H1 (cell line): ENCODE measurements at regions not wholly inside any gene's neighbourhood (a gene's known extent, or its start where the extent isn't known, plus 50 kb on each side); places are given as distances from the start of the nearest gene placed in this dataset.

Experiments
- CTCF ChIA-PET: fragments of 300-600 bp; sonication (Branson Sonifier 250); formaldehyde crosslinking; loops from one replicate; lab custom pipeline; 2021; ENCODE audit not compliant: partially characterized antibody; lab: Charles Lee
- POLR2A ChIA-PET: fragments of 300-600 bp; sonication (Branson Sonifier 250); formaldehyde crosslinking; loops from one replicate; lab custom pipeline; 2021; ENCODE audit warnings: inconsistent platforms; ENCODE audit not compliant: partially characterized antibody; lab: Charles Lee
- DNase-seq, 2 experiments: peaks; one replicate each; pipeline versions ENCODE4 v3.0.0 to v3.0.0-alpha.2; 2010 to 2022; ENCODE audit warnings: low spot score in 2 of 2, low read depth in 1 of 2, mixed read lengths in 1 of 2
- FAIRE-seq: peaks from 2 replicates; lab custom pipeline; 2011; peaks lifted over from hg19 to GRCh38; lab: Jason Lieb, UNC
- H2AFZ ChIP-seq: 2 replicates; pipeline ENCODE4 v1.8.1; 2012; ENCODE audit warnings: low read length, inconsistent platforms
- H2AK5ac ChIP-seq: 2 replicates; pipeline ENCODE4 v1.6.1; 2013; ENCODE audit warnings: low read depth, low read length
- H2BK120ac ChIP-seq: replicated peaks from 2 replicates; pipeline ENCODE3; 2013; ENCODE audit warnings: low read depth, low read length, inconsistent platforms
- H2BK12ac ChIP-seq: 2 replicates; pipeline ENCODE4 v1.6.1; 2013; ENCODE audit warnings: low read depth, low read length
- H2BK15ac ChIP-seq: 2 replicates; pipeline ENCODE4 v1.6.1; 2013; ENCODE audit warnings: low read length
- H2BK20ac ChIP-seq: 2 replicates; pipeline ENCODE4 v1.6.1; 2013; ENCODE audit warnings: low read length
- H2BK5ac ChIP-seq: 2 replicates; pipeline ENCODE4 v1.6.1; 2013; ENCODE audit warnings: low read depth, low read length
- H3K14ac ChIP-seq: 2 replicates; pipeline ENCODE4 v1.6.1; 2013; ENCODE audit warnings: inconsistent platforms; ENCODE audit not compliant: insufficient read length
- H3K18ac ChIP-seq: 2 replicates; pipeline ENCODE4 v1.6.1; 2013; ENCODE audit warnings: low read length; ENCODE audit errors: extremely low read depth
- H3K23ac ChIP-seq: 2 replicates; pipeline ENCODE4 v1.6.1; 2013; ENCODE audit warnings: inconsistent platforms; ENCODE audit not compliant: insufficient read length
- H3K23me2 ChIP-seq: 2 replicates; pipeline ENCODE4 v1.6.1; 2013; ENCODE audit warnings: low read depth, low read length
- H3K27ac ChIP-seq: 2 replicates; pipeline ENCODE4 v1.6.1; 2011; ENCODE audit warnings: low read depth, low read length, inconsistent platforms
- H3K27me3 ChIP-seq, 4 experiments: replicated peaks in 1 of 4; 1 replicate in 1 of 4; 2 replicates in 3 of 4; pipeline versions ENCODE4 v1.6.1 to v1.8.1; 2011 to 2013; ENCODE audit warnings: low read length in 3 of 4, mild to moderate bottlenecking in 3 of 4, inconsistent platforms in 2 of 4, mixed read lengths in 2 of 4, moderate library complexity in 1 of 4; ENCODE audit not compliant: control insufficient read depth in 3 of 4, insufficient read depth in 3 of 4; ENCODE audit errors: extremely low read depth in 1 of 4
- H3K36me3 ChIP-seq, 4 experiments: 2 replicates each; pipeline versions ENCODE4 v1.6.1 to v1.8.1; 2011 to 2013; ENCODE audit warnings: mild to moderate bottlenecking in 4 of 4, low read length in 3 of 4, moderate library complexity in 2 of 4, control low read depth in 1 of 4, inconsistent platforms in 1 of 4; ENCODE audit not compliant: insufficient read depth in 4 of 4, control insufficient read depth in 2 of 4
- H3K4ac ChIP-seq: replicated peaks from 2 replicates; pipeline ENCODE3; 2013; ENCODE audit warnings: low read length, low read depth, mixed read lengths, inconsistent platforms; ENCODE audit not compliant: insufficient read length
- H3K4me1 ChIP-seq, 4 experiments: replicated peaks in 1 of 4; 1 replicate in 1 of 4; 2 replicates in 3 of 4; pipeline versions ENCODE4 v1.6.1 to v1.8.1; 2011 to 2013; ENCODE audit warnings: low read length in 3 of 4, inconsistent platforms in 2 of 4, mixed read lengths in 1 of 4; ENCODE audit not compliant: insufficient read depth in 4 of 4, control insufficient read depth in 3 of 4
- H3K4me2 ChIP-seq, 2 experiments: 2 replicates each; pipeline versions ENCODE4 v1.6.1 to v1.8.1; 2011 to 2013; ENCODE audit warnings: low read depth in 2 of 2, low read length in 2 of 2, control low read depth in 1 of 2, inconsistent platforms in 1 of 2, mild to moderate bottlenecking in 1 of 2; ENCODE audit not compliant: insufficient read depth in 1 of 2
- H3K4me3 ChIP-seq, 4 experiments: fragments of 200-600, 300-600 bp in 1 of 4; sonication (generic), shearing (Covaris generic), sonication (Bioruptor Twin) in 1 of 4; 2 replicates each; pipeline versions ENCODE4 v1.5.1 to v1.8.1; 2011 to 2016; ENCODE audit warnings: low read length in 4 of 4, low read depth in 3 of 4, control low read depth in 2 of 4, inconsistent platforms in 2 of 4, mild to moderate bottlenecking in 2 of 4, mixed read lengths in 1 of 4, moderate library complexity in 1 of 4; ENCODE audit not compliant: insufficient read depth in 2 of 4; ENCODE audit errors: extremely low read depth in 1 of 4
- H3K56ac ChIP-seq: replicated peaks from 2 replicates; pipeline ENCODE3; 2013; ENCODE audit warnings: low read depth, mild to moderate bottlenecking, mixed read lengths, low read length, inconsistent platforms; ENCODE audit not compliant: insufficient read length
- H3K79me1 ChIP-seq: 2 replicates; pipeline ENCODE4 v1.6.1; 2013; ENCODE audit warnings: low read depth, low read length, control low read depth
- H3K79me2 ChIP-seq, 2 experiments: 2 replicates each; pipeline versions ENCODE4 v1.6.1 to v1.8.1; 2012 to 2013; ENCODE audit warnings: low read length in 2 of 2, mild to moderate bottlenecking in 2 of 2, inconsistent platforms in 1 of 2; ENCODE audit not compliant: insufficient read depth in 2 of 2, control insufficient read depth in 1 of 2
- H3K9ac ChIP-seq, 4 experiments: replicated peaks in 1 of 4; 1 replicate in 1 of 4; 2 replicates in 3 of 4; pipeline versions ENCODE4 v1.6.1 to v1.8.1; 2011 to 2013; ENCODE audit warnings: low read depth in 3 of 4, low read length in 3 of 4, control low read depth in 2 of 4, mild to moderate bottlenecking in 2 of 4, moderate library complexity in 2 of 4, inconsistent platforms in 1 of 4; ENCODE audit errors: extremely low read depth in 1 of 4
- H3K9me3 ChIP-seq, 2 experiments: 2 replicates each; pipeline versions ENCODE4 v1.6.1 to v1.8.1; 2012 to 2013; ENCODE audit warnings: mild to moderate bottlenecking in 2 of 2, moderate library complexity in 2 of 2, control low read depth in 1 of 2, inconsistent platforms in 1 of 2, low read depth in 1 of 2, low read length in 1 of 2, mixed read lengths in 1 of 2; ENCODE audit not compliant: insufficient read depth in 2 of 2
- H4K20me1 ChIP-seq, 2 experiments: replicated peaks in 1 of 2; 2 replicates each; pipeline versions ENCODE3 to v1.8.1; 2011 to 2013; ENCODE audit warnings: inconsistent platforms in 2 of 2, low read length in 2 of 2, mild to moderate bottlenecking in 1 of 2; ENCODE audit not compliant: insufficient read depth in 2 of 2, control insufficient read depth in 1 of 2
- H4K5ac ChIP-seq: 2 replicates; pipeline ENCODE4 v1.6.1; 2013; ENCODE audit warnings: low read length, low read depth, mixed read lengths, inconsistent platforms; ENCODE audit not compliant: insufficient read length
- H4K8ac ChIP-seq: 2 replicates; pipeline ENCODE4 v1.8.0; 2013; ENCODE audit warnings: mild to moderate bottlenecking, moderate library complexity, low read length, inconsistent platforms; ENCODE audit not compliant: insufficient read depth; ENCODE audit errors: extremely low read depth
- H4K91ac ChIP-seq: replicated peaks from 2 replicates; pipeline ENCODE3; 2013; ENCODE audit warnings: low read length, mixed read lengths, inconsistent platforms; ENCODE audit not compliant: insufficient read length
- BCL11A ChIP-seq, 2 experiments: IDR thresholded peaks; one replicate each; pipeline ENCODE4 v1.6.1; 2011; ENCODE audit warnings: low read depth in 2 of 2, low read length in 2 of 2, mild to moderate bottlenecking in 2 of 2
- CEBPB ChIP-seq: IDR thresholded peaks from 2 replicates; pipeline ENCODE4 v1.6.1; 2012; ENCODE audit warnings: low read depth, low read length
- CREB1 ChIP-seq: IDR thresholded peaks from 2 replicates; pipeline ENCODE4 v1.6.1; 2012; ENCODE audit warnings: inconsistent platforms
- EGR1 ChIP-seq: IDR thresholded peaks from 2 replicates; pipeline ENCODE4 v1.6.1; 2011; ENCODE audit warnings: low read depth, low read length, borderline replicate concordance
- FOSL1 ChIP-seq: IDR thresholded peaks from 2 replicates; pipeline ENCODE4 v1.6.1; 2011; ENCODE audit warnings: mild to moderate bottlenecking, low read depth, low read length, moderate library complexity; ENCODE audit not compliant: insufficient read depth
- HDAC2 ChIP-seq, 2 experiments: fragments of 300-600 bp in 1 of 2; sonication (generic) in 1 of 2; IDR thresholded peaks; 2 replicates each; pipeline ENCODE4 v1.6.1; 2011 to 2012; ENCODE audit warnings: low read depth in 2 of 2, low read length in 2 of 2, mild to moderate bottlenecking in 2 of 2, moderate library complexity in 2 of 2, borderline replicate concordance in 1 of 2, inconsistent platforms in 1 of 2
- HDAC6 ChIP-seq: IDR thresholded peaks from one replicate; pipeline ENCODE4 v1.7.1; 2012; ENCODE audit warnings: low read depth, mild to moderate bottlenecking, inconsistent platforms, low read length, moderate library complexity
- RAD21 ChIP-seq, 2 experiments: IDR thresholded peaks in 1 of 2; conservative IDR thresholded peaks in 1 of 2; 2 replicates each; pipeline ENCODE4 v1.6.1; 2011; ENCODE audit warnings: low read depth in 2 of 2, low read length in 2 of 2, improper control_type of control experiment in 1 of 2, inconsistent platforms in 1 of 2, mild to moderate bottlenecking in 1 of 2, moderate library complexity in 1 of 2
- RXRA ChIP-seq: IDR thresholded peaks from 2 replicates; pipeline ENCODE4 v1.6.1; 2011; ENCODE audit warnings: low read depth, mild to moderate bottlenecking, low read length, moderate library complexity; ENCODE audit not compliant: insufficient read depth
- SP1 ChIP-seq: IDR thresholded peaks from 2 replicates; pipeline ENCODE4 v1.6.1; 2011; ENCODE audit warnings: low read depth, low read length
- SUZ12 ChIP-seq: fragments of 200-600 bp; sonication (generic); IDR thresholded peaks from 2 replicates; pipeline ENCODE4 v1.6.1; 2012; ENCODE audit warnings: mild to moderate bottlenecking, inconsistent platforms, low read length, moderate library complexity, mixed read lengths
- TAF1 ChIP-seq: IDR thresholded peaks from 2 replicates; pipeline ENCODE4 v1.6.1; 2011; ENCODE audit warnings: mild to moderate bottlenecking, low read depth, low read length
- WGBS, 2 experiments: shearing (Covaris generic) in 1 of 2; methylation state at CpG; one replicate each; pipeline versions ENCODE4 v1.1.6 to v1.1.7; 2013 to 2015; ENCODE audit warnings: low lambda C conversion rate in 2 of 2, mixed read lengths in 2 of 2, inconsistent platforms in 1 of 2, low coverage in 1 of 2, missing lambda C conversion rate in 1 of 2; ENCODE audit not compliant: insufficient replicate concordance in 2 of 2, insufficient coverage in 1 of 2, insufficient read length in 1 of 2; ENCODE audit errors: extremely low coverage in 1 of 2, missing lambda C conversion rate in 1 of 2; 5-methylcytosine and 5-hydroxymethylcytosine counted together
- TF ChIP-seq, protein P1 (sequence below): IDR thresholded peaks from 2 replicates; pipeline ENCODE4 v1.6.1; 2011; ENCODE audit warnings: low read length, improper control_type of control experiment

DNA sequence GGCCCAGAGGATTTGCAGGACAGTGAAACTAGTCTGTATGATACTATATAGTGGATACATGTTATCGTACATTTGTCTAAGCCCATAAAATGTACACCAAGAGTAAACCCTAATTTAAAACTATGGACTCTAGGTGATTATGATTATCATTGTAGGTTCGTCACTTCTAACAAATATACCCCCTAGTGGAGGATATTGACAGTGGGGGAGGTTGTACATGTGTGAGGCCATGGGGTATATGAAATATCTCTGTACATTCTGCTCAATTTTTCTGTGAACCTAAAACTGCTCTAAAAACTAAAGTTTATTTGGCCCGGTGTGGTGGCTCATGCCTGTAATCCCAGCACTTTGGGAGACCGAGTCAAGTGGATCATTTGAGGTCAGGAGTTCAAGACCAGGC lies 81.2 kb upstream of the CAB39 start:
- POLR2A ChIA-PET: no interaction called here
- no peak overlapping the region for H3K23ac ChIP-seq
- H3K4me1 ChIP-seq: no peaks in the 10 kb centered on the region
- CTCF ChIA-PET: interaction anchor here (1.6 kb wide), 1 partner anchor 167 kb away, joined by 3 read pairs; no protein-coding TSS in a partner anchor
- H3K36me3 ChIP-seq: no peaks in the 10 kb centered on the region
- H2BK120ac ChIP-seq: no peak overlapping the region
- 95% methylated on average over 4 of the region's 4 CpGs; no CpG with 5 or more reads in 1 of the 2 experiments for WGBS, 2 experiments
- H3K79me2 ChIP-seq: no peaks in the 10 kb centered on the region
- no peaks in the 10 kb centered on the region for H3K79me1 ChIP-seq
- H2BK20ac ChIP-seq: no peak overlapping the region
- H4K91ac ChIP-seq: no peak overlapping the region
- H3K9ac ChIP-seq: no peak overlapping the region
- H3K4me3 ChIP-seq: no peak overlapping the region
- no peak overlapping the region for H3K56ac ChIP-seq
- FAIRE-seq (no peak), DNase-seq (no peak)
- no peak overlapping the region for H2AFZ ChIP-seq
- no peak overlapping the region for H3K18ac ChIP-seq
- H2BK15ac ChIP-seq: no peak overlapping the region
- no peak overlapping the region for H3K4me2 ChIP-seq
- H2BK5ac ChIP-seq: no peak overlapping the region
- H3K14ac ChIP-seq: no peak overlapping the region
- H2AK5ac ChIP-seq: no peak overlapping the region
- no peaks in the 10 kb centered on the region for H3K9me3 ChIP-seq
- H4K8ac ChIP-seq: no peak overlapping the region
- TF ChIP-seq HDAC6 (no peak), CREB1 (no peak), CEBPB (no peak), RAD21 (IDR thresholded peaks at IDR 0.05 in 1 of 2, conservative IDR thresholded peaks at IDR 0.05 in 1 of 2; ENCODE audit: low read depth in 2 of 2, low read length in 2 of 2) (no peak), RXRA (no peak), SUZ12 (no peak), TAF1 (no peak), FOSL1 (no peak), HDAC2 (IDR thresholded peaks at IDR 0.05; ENCODE audit: borderline replicate concordance in 1 of 2, low read depth in 2 of 2, low read length in 2 of 2) (no peak), BCL11A (IDR thresholded peaks at IDR 0.05; ENCODE audit: low read depth in 2 of 2, low read length in 2 of 2) (no peak), EGR1 (no peak), SP1 (no peak)
- TF ChIP-seq, protein P1, sequence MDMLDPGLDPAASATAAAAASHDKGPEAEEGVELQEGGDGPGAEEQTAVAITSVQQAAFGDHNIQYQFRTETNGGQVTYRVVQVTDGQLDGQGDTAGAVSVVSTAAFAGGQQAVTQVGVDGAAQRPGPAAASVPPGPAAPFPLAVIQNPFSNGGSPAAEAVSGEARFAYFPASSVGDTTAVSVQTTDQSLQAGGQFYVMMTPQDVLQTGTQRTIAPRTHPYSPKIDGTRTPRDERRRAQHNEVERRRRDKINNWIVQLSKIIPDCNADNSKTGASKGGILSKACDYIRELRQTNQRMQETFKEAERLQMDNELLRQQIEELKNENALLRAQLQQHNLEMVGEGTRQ: no peak
- H3K23me2 ChIP-seq: no peaks in the 10 kb centered on the region
- no peak overlapping the region for H4K5ac ChIP-seq
- no peaks in the 10 kb centered on the region for H4K20me1 ChIP-seq
- no peak overlapping the region for H2BK12ac ChIP-seq
- H3K27me3 ChIP-seq: no peaks in the 10 kb centered on the region
- no peak overlapping the region for H3K27ac ChIP-seq
- no peak overlapping the region for H3K4ac ChIP-seq
